Neural cell (in vitro differentiated cells): ENCODE measurements at regions not wholly inside any gene's neighbourhood (a gene's known extent, or its start where the extent isn't known, plus 50 kb on each side); places are given as distances from the start of the nearest gene placed in this dataset.
"Not testable (repeated sequence)": the region's sequence is repeated elsewhere in the genome, so short reads cannot be mapped to it uniquely, and the experiment has no call there.

Experiments
- H2AFZ ChIP-seq: fragments of 200-600, 300-800 bp; sonication (generic), shearing (Covaris generic); 2 replicates; pipeline ENCODE4 v1.6.0; 2014; ENCODE audit warnings: low read depth, mild to moderate bottlenecking, antibody characterized with exemption, low read length, moderate library complexity
- H3F3A ChIP-seq: fragments of 200-600 bp; shearing (Covaris generic); 2 replicates; pipeline ENCODE4 v1.6.1; 2016; ENCODE audit warnings: mild to moderate bottlenecking, moderate library complexity, mixed read lengths, antibody characterized with exemption, low read length; ENCODE audit not compliant: insufficient read depth, poor library complexity, severe bottlenecking
- H3K27ac ChIP-seq: fragments of 200-600, 300-800 bp; sonication (generic), shearing (Covaris generic); 2 replicates; pipeline ENCODE4 v1.5.1; 2014; ENCODE audit warnings: mild to moderate bottlenecking, low read length, moderate library complexity
- H3K27me3 ChIP-seq: fragments of 300-800, 200-600 bp; sonication (generic), shearing (Covaris generic); 2 replicates; pipeline ENCODE4 v1.6.0; 2014; ENCODE audit warnings: mild to moderate bottlenecking, low read depth, low read length, moderate library complexity; ENCODE audit not compliant: insufficient read depth
- H3K36me3 ChIP-seq: fragments of 300-800, 200-600 bp; sonication (generic), shearing (Covaris generic); 2 replicates; pipeline ENCODE4 v1.5.1; 2014; ENCODE audit warnings: mild to moderate bottlenecking, antibody characterized with exemption, low read length, moderate library complexity; ENCODE audit not compliant: insufficient read depth
- H3K4me2 ChIP-seq: fragments of 300-800, 200-600 bp; sonication (generic), shearing (Covaris generic); 2 replicates; pipeline ENCODE4 v1.6.0; 2014; ENCODE audit warnings: mild to moderate bottlenecking, low read length
- H3K4me3 ChIP-seq: fragments of 300-800, 200-600 bp; sonication (generic), shearing (Covaris generic); 2 replicates; pipeline ENCODE4 v1.5.1; 2014; ENCODE audit warnings: mild to moderate bottlenecking, low read length, moderate library complexity
- H3K79me2 ChIP-seq: fragments of 200-600 bp; shearing (Covaris generic); replicated peaks from 2 replicates; pipeline ENCODE4 v1.6.0; 2014; ENCODE audit warnings: mild to moderate bottlenecking, low read length, moderate library complexity; ENCODE audit not compliant: insufficient read depth
- H3K9ac ChIP-seq: fragments of 300-800, 200-600 bp; sonication (generic), shearing (Covaris generic); 2 replicates; pipeline ENCODE4 v1.6.1; 2016; ENCODE audit warnings: mild to moderate bottlenecking, low read length, mixed read lengths
- H3K9me2 ChIP-seq: fragments of 200-600 bp; shearing (Covaris generic); 2 replicates; pipeline ENCODE4 v1.6.1; 2016; ENCODE audit warnings: mild to moderate bottlenecking, low read length, mixed read lengths; ENCODE audit not compliant: insufficient read depth
- H3K9me3 ChIP-seq: fragments of 200-600, 300-800 bp; sonication (generic), shearing (Covaris generic); 2 replicates; pipeline ENCODE4 v1.6.1; 2016; ENCODE audit warnings: mild to moderate bottlenecking, mixed run types, low read length, moderate library complexity, mixed read lengths
- H4K20me1 ChIP-seq: fragments of 200-600 bp; shearing (Covaris generic); 2 replicates; pipeline ENCODE4 v1.6.1; 2016; ENCODE audit warnings: mild to moderate bottlenecking, mixed run types; ENCODE audit not compliant: insufficient read depth
- MXI1 ChIP-seq: fragments of 450-650 bp; conservative IDR thresholded peaks from 2 replicates; pipeline ENCODE4 v1.6.1; 2014; ENCODE audit warnings: antibody characterized with exemption, mild to moderate bottlenecking; ENCODE audit not compliant: poor library complexity, severe bottlenecking
- POLR2AphosphoS5 ChIP-seq: IDR thresholded peaks from 2 replicates; pipeline ENCODE4 v1.6.1; 2012
- RAD21 ChIP-seq: fragments of 450-650 bp; conservative IDR thresholded peaks from 2 replicates; pipeline ENCODE4 v1.6.1; 2014; ENCODE audit warnings: antibody characterized with exemption, mild to moderate bottlenecking, moderate library complexity
- SMC3 ChIP-seq: fragments of 450-650 bp; conservative IDR thresholded peaks from 2 replicates; pipeline ENCODE4 v1.6.1; 2014; ENCODE audit warnings: antibody characterized with exemption, mild to moderate bottlenecking, moderate library complexity; ENCODE audit not compliant: poor library complexity
- TAF1 ChIP-seq: IDR thresholded peaks from 2 replicates; pipeline ENCODE4 v1.6.1; 2012; ENCODE audit warnings: low read depth
- TF ChIP-seq, protein P1 (sequence below): IDR thresholded peaks from 2 replicates; pipeline ENCODE4 v1.6.1; 2012; ENCODE audit warnings: borderline replicate concordance
- TF ChIP-seq, protein P2 (sequence below): fragments of 450-650 bp; IDR thresholded peaks from 2 replicates; pipeline ENCODE4 v1.5.1; 2014; ENCODE audit warnings: antibody characterized with exemption, mild to moderate bottlenecking, moderate library complexity; ENCODE audit not compliant: poor library complexity, severe bottlenecking

DNA sequence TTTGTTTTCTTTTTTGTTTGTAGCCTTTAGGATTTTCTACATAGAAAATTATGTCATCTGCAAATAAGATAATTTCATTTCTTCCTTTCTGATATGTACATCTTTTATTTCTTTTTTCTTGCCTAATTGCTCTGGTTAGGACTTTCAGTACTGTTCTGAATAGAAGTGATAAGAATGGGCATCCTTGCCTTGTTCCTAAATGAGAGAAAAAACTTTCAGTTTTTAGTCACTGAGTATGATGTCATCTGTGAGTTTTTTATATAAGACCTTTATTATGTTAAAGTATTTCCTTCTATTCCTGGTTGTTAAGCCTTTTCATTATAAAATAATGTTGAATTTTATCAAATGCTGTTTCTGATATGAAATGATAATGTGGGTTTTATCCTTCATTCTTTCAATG, 76.0 kb upstream of the SLC35F3 start:
- H3K27ac ChIP-seq = no peak overlapping the region
- no peaks in the 10 kb centered on the region for H3K36me3 ChIP-seq
- no peaks in the 10 kb centered on the region for H3K9me3 ChIP-seq
- no peak for TF ChIP-seq POLR2AphosphoS5
- TF ChIP-seq RAD21 = no peak
- TF ChIP-seq, protein P1, sequence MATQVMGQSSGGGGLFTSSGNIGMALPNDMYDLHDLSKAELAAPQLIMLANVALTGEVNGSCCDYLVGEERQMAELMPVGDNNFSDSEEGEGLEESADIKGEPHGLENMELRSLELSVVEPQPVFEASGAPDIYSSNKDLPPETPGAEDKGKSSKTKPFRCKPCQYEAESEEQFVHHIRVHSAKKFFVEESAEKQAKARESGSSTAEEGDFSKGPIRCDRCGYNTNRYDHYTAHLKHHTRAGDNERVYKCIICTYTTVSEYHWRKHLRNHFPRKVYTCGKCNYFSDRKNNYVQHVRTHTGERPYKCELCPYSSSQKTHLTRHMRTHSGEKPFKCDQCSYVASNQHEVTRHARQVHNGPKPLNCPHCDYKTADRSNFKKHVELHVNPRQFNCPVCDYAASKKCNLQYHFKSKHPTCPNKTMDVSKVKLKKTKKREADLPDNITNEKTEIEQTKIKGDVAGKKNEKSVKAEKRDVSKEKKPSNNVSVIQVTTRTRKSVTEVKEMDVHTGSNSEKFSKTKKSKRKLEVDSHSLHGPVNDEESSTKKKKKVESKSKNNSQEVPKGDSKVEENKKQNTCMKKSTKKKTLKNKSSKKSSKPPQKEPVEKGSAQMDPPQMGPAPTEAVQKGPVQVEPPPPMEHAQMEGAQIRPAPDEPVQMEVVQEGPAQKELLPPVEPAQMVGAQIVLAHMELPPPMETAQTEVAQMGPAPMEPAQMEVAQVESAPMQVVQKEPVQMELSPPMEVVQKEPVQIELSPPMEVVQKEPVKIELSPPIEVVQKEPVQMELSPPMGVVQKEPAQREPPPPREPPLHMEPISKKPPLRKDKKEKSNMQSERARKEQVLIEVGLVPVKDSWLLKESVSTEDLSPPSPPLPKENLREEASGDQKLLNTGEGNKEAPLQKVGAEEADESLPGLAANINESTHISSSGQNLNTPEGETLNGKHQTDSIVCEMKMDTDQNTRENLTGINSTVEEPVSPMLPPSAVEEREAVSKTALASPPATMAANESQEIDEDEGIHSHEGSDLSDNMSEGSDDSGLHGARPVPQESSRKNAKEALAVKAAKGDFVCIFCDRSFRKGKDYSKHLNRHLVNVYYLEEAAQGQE = no peak
- no peak for TF ChIP-seq TAF1
- TF ChIP-seq SMC3 = no peak
- TF ChIP-seq, protein P2, sequence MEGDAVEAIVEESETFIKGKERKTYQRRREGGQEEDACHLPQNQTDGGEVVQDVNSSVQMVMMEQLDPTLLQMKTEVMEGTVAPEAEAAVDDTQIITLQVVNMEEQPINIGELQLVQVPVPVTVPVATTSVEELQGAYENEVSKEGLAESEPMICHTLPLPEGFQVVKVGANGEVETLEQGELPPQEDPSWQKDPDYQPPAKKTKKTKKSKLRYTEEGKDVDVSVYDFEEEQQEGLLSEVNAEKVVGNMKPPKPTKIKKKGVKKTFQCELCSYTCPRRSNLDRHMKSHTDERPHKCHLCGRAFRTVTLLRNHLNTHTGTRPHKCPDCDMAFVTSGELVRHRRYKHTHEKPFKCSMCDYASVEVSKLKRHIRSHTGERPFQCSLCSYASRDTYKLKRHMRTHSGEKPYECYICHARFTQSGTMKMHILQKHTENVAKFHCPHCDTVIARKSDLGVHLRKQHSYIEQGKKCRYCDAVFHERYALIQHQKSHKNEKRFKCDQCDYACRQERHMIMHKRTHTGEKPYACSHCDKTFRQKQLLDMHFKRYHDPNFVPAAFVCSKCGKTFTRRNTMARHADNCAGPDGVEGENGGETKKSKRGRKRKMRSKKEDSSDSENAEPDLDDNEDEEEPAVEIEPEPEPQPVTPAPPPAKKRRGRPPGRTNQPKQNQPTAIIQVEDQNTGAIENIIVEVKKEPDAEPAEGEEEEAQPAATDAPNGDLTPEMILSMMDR = no peak
- TF ChIP-seq MXI1 = no peak
- no peak overlapping the region for H3K4me3 ChIP-seq
- H3K9me2 ChIP-seq = no peaks in the 10 kb centered on the region
- H3F3A ChIP-seq = no peaks in the 10 kb centered on the region
- no peaks in the 10 kb centered on the region for H3K79me2 ChIP-seq
- H2AFZ ChIP-seq = no peak overlapping the region
- H4K20me1 ChIP-seq = no peaks in the 10 kb centered on the region
- H3K27me3 ChIP-seq = no peaks in the 10 kb centered on the region
- H3K4me2 ChIP-seq = no peak overlapping the region
- H3K9ac ChIP-seq = no peak overlapping the region

DNA sequence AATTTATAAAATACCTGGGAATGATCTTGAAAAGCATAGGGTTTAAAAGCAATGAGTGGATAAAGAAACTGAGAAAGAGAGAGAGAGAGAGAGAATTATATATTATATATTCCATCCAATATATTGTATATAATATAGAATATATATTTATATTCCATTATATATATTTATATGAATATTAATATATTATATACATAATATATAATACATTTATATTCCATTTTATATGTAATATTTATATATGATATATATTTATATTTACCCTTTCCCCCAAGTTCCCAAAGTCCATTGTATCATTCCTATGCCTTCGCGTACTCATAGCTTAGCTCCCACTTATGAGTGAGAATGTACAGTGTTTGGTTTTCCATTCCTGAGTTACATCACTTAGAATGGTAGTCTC, 69.9 kb upstream of the SLC35F3 start:
- TF ChIP-seq RAD21 (no peak), POLR2AphosphoS5 (no peak), SMC3 (no peak)
- TF ChIP-seq, protein P1 = no peak
- no peaks in the 10 kb centered on the region for H3K9me3 ChIP-seq

DNA sequence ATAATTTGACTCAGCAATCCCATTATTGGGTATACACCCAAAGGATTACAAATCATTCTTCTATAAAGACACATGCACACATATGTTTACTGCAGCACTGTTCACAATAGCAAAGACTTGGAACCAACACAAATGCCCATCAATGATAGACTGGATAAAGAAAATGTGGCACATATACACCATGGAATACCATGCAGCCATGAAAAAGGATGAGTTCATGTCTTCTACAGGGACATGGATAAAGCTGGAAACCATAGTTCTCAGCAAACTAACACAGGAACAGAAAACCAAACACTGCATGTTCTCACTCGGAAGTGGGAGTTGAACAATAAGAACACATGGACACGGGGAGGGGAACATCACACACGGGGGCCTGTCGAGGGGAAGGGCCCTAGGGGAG, 66.3 kb upstream of the SLC35F3 start:
- not testable (repeated sequence) for H3K27ac ChIP-seq, H3F3A ChIP-seq, H3K4me3 ChIP-seq, H3K27me3 ChIP-seq, H2AFZ ChIP-seq, H3K4me2 ChIP-seq, H3K36me3 ChIP-seq, H3K79me2 ChIP-seq, H3K9me3 ChIP-seq, H3K9ac ChIP-seq, H3K9me2 ChIP-seq, H4K20me1 ChIP-seq

More for the DNA sequence above, 69.9 kb upstream of the SLC35F3 start:
- H3K4me2 ChIP-seq = no peak overlapping the region
- no peaks in the 10 kb centered on the region for H3K9me2 ChIP-seq
- no peak overlapping the region for H2AFZ ChIP-seq
- H3F3A ChIP-seq = no peaks in the 10 kb centered on the region
- no peaks in the 10 kb centered on the region for H3K79me2 ChIP-seq
- no peaks in the 10 kb centered on the region for H3K36me3 ChIP-seq
- no peak overlapping the region for H3K27ac ChIP-seq
- H3K4me3 ChIP-seq = no peak overlapping the region
- H4K20me1 ChIP-seq = no peaks in the 10 kb centered on the region
- no peaks in the 10 kb centered on the region for H3K27me3 ChIP-seq
- H3K9ac ChIP-seq = no peak overlapping the region
